Brain microvascular endothelial cell (primary cell): ENCODE measurements at regions not wholly inside any gene's neighbourhood (a gene's known extent, or its start where the extent isn't known, plus 50 kb on each side); places are given as distances from the start of the nearest gene placed in this dataset.

Source experiments
- DNase-seq: peaks from one replicate; pipeline ENCODE4 v3.0.0-alpha.2; 2020
- H3K27ac ChIP-seq: fragments of 250-450 bp; sonication (Bioruptor Pico); 2 replicates; pipeline ENCODE4 v1.5.1; 2020; ENCODE audit warnings: mild to moderate bottlenecking, moderate library complexity
- H3K27me3 ChIP-seq: fragments of 250-450 bp; sonication (Bioruptor Pico); replicated peaks from 2 replicates; pipeline ENCODE4 v1.5.1; 2020; ENCODE audit warnings: mild to moderate bottlenecking
- H3K36me3 ChIP-seq: fragments of 250-450 bp; sonication (Bioruptor Pico); replicated peaks from 2 replicates; pipeline ENCODE4 v1.5.1; 2020; ENCODE audit warnings: mild to moderate bottlenecking
- H3K4me3 ChIP-seq: 2 replicates; pipeline ENCODE4 v1.5.1; 2011; ENCODE audit warnings: low read depth, mild to moderate bottlenecking, control low read depth, low read length, moderate library complexity
- CTCF ChIP-seq: IDR thresholded peaks from 2 replicates; pipeline ENCODE4 v1.5.1; 2011; ENCODE audit warnings: low read depth, mild to moderate bottlenecking, moderate library complexity, low read length, control low read depth, inconsistent platforms; ENCODE audit errors: missing control alignments
- in situ Hi-C: cut with HindIII; loops from 2 replicates; pipeline ENCODE4 v1.10.0; 2017; ENCODE audit warnings: low sequenced_read_pairs, low pct_ligation_motif_present

GRCh38 chr2:80706951-80707350, 402.4 kb upstream of the LRRTM1 start:
- no peak overlapping the region for H3K27ac ChIP-seq
- H3K36me3 ChIP-seq = no peaks in the 10 kb centered on the region
- H3K27me3 ChIP-seq = no peaks in the 10 kb centered on the region
- in situ Hi-C loops = no loop called here
- H3K4me3 ChIP-seq = no peak overlapping the region
- TF ChIP-seq CTCF = no peak
- DNase-seq = no peak

- in situ Hi-C loops = no loop called here
- no peak overlapping the region for H3K4me3 ChIP-seq
- no peaks in the 10 kb centered on the region for H3K27me3 ChIP-seq
- H3K36me3 ChIP-seq = no peaks in the 10 kb centered on the region
- H3K27ac ChIP-seq = no peak overlapping the region
- TF ChIP-seq CTCF = no peak
- DNase-seq = no peak
Observed at GRCh38 chr2:80706541-80706940, 402.0 kb upstream of the LRRTM1 start.

GRCh38 chr2:80703532-80703931, 399.0 kb upstream of the LRRTM1 start:
- in situ Hi-C loops = no loop called here
- Histone ChIP-seq H3K27ac (no peak overlapping the region), H3K4me3 (no peak overlapping the region), H3K27me3 (no peaks in the 10 kb centered on the region), H3K36me3 (no peaks in the 10 kb centered on the region)
- TF ChIP-seq CTCF = no peak
- no peak for DNase-seq

- H3K27ac ChIP-seq = no peak overlapping the region
- no peaks in the 10 kb centered on the region for H3K27me3 ChIP-seq
- in situ Hi-C loops = no loop called here
- H3K4me3 ChIP-seq = no peak overlapping the region
- no peak for TF ChIP-seq CTCF
- H3K36me3 ChIP-seq = no peaks in the 10 kb centered on the region
- DNase-seq = no peak
Observed at GRCh38 chr2:80700961-80701360, 396.4 kb upstream of the LRRTM1 start.
